Activated CD4-positive, alpha-beta T cell treated with anti-CD3 and anti-CD28 coated beads, Interleukin-10, Interleukin-2, amounts not matched to agents 100 ng/mL and 50 ng/mL, durations not matched to agents 16 hours and 8 hours (primary cell): ENCODE measurements at regions not wholly inside any gene's neighbourhood (a gene's known extent, or its start where the extent isn't known, plus 50 kb on each side); places are given as distances from the start of the nearest gene placed in this dataset.

Experiments used
- DNase-seq: peaks from one replicate; pipeline ENCODE4 v3.0.0-alpha.2; 2020

GRCh38 chr1:93013145-93014065 lies 52.1 kb upstream of the DIPK1A start:
- DNase-seq: no peak

DNA sequence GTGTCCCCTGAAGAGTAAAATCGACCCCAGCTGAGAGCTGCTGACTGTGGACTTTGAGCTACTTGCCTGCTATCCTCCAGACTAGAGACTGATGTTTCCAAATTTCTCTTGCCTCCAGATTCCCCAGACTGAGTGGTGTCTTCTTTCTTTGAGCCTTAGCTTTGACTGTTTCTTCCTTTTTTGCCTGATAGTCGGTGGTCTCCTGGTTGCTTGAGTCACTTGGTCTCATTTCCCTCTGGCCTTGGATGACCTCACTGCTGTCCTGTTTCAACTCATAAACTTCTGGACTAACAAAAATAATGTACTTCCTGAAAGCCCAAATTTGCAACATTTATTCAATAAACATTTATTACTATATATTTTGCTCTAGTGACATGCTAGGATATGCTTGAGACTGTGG lies 52.9 kb upstream of the DIPK1A start:
- no peak for DNase-seq

DNA sequence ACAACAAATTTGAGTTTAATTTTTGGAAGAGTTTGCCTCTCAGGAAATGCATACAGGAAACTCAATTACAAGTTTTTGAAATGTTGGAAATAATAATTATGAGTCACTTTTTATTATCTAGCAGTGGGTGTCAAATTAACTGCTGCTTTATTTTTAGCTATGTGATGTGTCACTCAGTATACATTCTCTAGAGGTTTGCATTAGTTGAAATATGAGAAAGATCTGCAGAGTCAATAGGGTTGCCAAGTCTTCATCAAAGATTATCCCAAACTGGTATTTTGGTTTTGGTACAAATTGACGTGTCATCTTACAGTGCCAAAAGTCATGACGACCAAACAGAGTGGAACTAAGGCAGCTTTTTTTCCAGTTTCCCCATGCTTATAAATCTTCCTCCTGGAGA lies 54.3 kb upstream of the DIPK1A start:
- DNase-seq: no peak

DNA sequence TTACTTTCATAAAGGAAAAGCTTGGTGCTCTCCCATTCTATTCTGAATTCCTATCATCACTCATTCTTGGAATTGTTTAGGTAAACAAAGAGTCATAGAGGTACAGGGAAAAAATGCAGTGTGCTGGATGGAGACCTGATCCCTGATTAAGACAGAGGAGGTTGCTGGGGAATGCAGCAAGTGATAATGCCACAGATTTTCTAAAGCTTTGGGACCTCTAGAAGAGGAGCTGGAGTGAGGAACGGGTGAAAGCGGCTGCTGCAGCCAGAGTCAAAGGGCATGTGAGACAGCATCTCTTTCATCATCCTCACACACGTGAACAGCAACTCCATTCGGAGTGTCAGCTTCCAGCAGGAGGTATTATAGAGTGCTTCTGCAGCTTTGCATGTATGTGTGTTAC lies 54.9 kb upstream of the DIPK1A start:
- DNase-seq: no peak

GRCh38 chr1:93021539-93022134 lies 57.4 kb upstream of the MTF2 start:
- DNase-seq: peak; percentile 69

- no peak for DNase-seq
These were observed 56.5 kb upstream of the MTF2 start for GRCh38 chr1:93022580-93022979.

DNA sequence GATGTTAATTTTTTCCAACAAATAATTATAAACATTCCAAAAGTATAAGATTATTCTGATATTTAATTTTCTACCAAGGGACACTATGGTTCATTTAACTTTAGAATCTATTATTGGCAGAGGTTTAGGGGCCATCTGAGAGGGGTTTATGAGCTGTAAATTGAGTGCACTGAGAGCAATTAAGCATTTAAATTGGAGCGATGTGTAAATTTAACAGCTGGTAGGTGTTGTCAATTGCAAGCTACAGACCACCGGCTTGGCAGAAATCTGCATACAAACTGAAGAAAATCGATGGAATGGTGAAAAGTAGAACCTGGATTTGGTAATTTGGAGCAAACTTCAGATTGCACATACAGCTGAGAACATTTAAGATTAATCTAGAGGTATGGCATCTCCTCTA lies 55.8 kb upstream of the MTF2 start:
- DNase-seq: no peak

DNA sequence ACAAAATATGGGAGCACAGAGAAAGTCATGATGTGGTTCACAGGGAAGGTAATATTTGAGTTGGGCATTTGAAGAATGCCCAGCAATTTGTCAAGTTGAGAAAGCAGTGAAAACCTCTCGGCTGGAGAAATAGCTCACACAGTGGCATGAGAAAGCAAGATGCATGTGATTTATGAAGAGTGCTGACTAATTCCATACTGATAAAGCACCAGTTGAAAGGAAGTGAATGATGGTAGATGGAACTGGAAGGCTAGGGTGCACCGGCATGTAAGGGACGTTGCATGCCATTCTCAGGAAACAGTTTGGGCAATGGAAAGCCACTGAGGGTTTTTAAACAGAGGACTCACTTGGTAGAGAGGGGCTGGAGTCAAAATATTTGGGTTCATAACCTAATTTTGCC lies 53.5 kb upstream of the MTF2 start:
- DNase-seq: peak; percentile 18

DNA sequence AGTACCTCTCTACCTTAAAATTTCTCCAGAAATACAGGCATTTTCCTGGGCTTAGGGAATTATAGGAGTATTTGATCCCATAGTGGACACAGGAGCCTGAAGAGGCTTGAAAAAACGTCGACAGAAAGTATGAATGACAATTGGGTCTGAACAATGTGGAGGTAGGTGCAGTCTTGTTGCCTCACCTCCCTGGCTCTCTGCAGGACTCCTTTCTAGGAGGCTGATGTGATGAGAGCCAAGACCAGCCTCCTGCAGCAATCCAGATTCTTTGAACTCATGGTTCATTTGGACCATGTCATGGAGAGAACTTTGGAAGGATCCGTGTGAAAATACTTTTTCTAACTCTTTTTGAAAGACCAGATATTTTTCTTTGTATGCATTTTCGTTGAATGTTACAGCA lies 50.5 kb upstream of the MTF2 start:
- DNase-seq: no peak
